ENCODE measurements at regions not wholly inside any gene's neighbourhood (a gene's known extent, or its start where the extent isn't known, plus 50 kb on each side); places are given as distances from the start of the nearest gene placed in this dataset.
A peak's percentile ranks its signal among the peaks of the same experiment; 100 is the strongest.

DNA sequence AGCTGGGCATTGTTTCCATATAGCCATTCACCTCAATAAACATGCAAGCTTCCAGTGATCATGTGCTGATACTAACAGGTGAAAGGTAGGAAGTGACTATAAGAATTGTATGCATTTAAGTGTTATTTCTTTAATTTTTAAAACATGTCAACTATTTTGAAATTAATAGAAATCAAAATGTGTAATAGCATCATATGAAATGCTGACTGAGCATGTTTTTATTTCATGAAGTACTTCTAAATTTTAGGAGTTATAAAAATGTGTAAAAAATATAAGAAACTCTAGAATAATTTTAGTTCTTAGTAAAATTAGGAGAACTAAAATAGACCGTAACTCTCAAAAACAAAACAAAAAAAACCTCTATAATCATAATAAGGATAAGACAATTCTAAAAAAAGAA, 229.3 kb upstream of the ARPP21 start:
- in situ Hi-C loops (cut with HindIII; ENCODE audit: low pct_ligation_motif_present, low sequenced_read_pairs): no loop called here
- no peak for DNase-seq
- Histone ChIP-seq H3K36me3 (replicated peaks) (no peaks in the 10 kb centered on the region), H3K4me3 (ENCODE audit: low read depth, low read length) (no peak overlapping the region), H3K27me3 (replicated peaks) (no peaks in the 10 kb centered on the region), H3K27ac (no peak overlapping the region)
- TF ChIP-seq, protein P1, sequence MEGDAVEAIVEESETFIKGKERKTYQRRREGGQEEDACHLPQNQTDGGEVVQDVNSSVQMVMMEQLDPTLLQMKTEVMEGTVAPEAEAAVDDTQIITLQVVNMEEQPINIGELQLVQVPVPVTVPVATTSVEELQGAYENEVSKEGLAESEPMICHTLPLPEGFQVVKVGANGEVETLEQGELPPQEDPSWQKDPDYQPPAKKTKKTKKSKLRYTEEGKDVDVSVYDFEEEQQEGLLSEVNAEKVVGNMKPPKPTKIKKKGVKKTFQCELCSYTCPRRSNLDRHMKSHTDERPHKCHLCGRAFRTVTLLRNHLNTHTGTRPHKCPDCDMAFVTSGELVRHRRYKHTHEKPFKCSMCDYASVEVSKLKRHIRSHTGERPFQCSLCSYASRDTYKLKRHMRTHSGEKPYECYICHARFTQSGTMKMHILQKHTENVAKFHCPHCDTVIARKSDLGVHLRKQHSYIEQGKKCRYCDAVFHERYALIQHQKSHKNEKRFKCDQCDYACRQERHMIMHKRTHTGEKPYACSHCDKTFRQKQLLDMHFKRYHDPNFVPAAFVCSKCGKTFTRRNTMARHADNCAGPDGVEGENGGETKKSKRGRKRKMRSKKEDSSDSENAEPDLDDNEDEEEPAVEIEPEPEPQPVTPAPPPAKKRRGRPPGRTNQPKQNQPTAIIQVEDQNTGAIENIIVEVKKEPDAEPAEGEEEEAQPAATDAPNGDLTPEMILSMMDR (IDR thresholded peaks at IDR 0.05; ENCODE audit: low read depth, low read length, missing control alignments): no peak

DNA sequence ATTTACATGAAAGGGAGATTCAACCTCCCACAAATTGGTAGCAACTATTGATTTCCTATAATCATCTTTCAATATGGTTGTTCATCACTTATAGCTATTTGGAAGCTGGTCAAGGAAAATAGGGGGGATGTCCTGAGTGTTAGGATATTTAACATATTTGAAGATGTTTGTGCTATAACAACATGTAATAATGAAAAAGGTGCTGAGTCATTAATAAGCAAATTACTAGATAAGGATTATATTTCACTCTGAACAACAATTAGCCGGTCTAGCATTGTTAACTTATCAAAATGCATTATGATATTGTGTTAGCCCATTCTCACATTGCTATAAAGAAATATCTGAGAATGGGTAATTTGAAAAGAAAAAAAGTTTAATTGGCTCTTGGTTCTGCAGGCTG, 225.8 kb upstream of the ARPP21 start:
- in situ Hi-C loops (cut with HindIII; ENCODE audit: low pct_ligation_motif_present, low sequenced_read_pairs): no loop called here
- TF ChIP-seq, protein P1 (IDR thresholded peaks at IDR 0.05; ENCODE audit: low read depth, low read length, missing control alignments): no peak
- H3K27ac ChIP-seq: no peak overlapping the region
- H3K4me3 ChIP-seq (ENCODE audit: low read depth, low read length): no peak overlapping the region
- no peak for DNase-seq
- no peaks in the 10 kb centered on the region for H3K27me3 ChIP-seq (replicated peaks)
- H3K36me3 ChIP-seq (replicated peaks): no peaks in the 10 kb centered on the region

DNA sequence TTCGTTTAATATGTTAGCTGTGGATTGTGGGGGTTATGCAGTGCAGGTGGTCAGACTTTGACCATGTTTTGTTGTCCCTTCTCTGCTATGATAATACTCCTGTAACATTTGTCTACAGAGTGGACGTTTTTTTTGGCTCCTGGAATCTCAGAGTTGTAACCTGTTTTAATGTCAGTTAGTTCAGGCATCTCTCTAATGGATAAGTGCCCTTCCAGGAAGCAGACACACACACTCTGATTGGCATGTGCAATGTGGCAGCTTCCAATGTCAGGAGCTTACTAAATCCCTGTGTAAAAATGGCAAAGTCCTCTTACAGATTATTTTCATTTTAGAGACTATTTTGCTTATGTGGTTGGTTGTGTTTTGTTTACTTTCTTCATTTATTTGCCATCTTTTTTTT, 222.2 kb upstream of the ARPP21 start:
- TF ChIP-seq, protein P1 (IDR thresholded peaks at IDR 0.05; ENCODE audit: low read depth, low read length, missing control alignments): no peak
- no peak overlapping the region for H3K4me3 ChIP-seq (ENCODE audit: low read depth, low read length)
- no peaks in the 10 kb centered on the region for H3K27me3 ChIP-seq (replicated peaks)
- in situ Hi-C loops (cut with HindIII; ENCODE audit: low pct_ligation_motif_present, low sequenced_read_pairs): no loop called here
- H3K27ac ChIP-seq: no peak overlapping the region
- no peak for DNase-seq
- H3K36me3 ChIP-seq (replicated peaks): no peaks in the 10 kb centered on the region

DNA sequence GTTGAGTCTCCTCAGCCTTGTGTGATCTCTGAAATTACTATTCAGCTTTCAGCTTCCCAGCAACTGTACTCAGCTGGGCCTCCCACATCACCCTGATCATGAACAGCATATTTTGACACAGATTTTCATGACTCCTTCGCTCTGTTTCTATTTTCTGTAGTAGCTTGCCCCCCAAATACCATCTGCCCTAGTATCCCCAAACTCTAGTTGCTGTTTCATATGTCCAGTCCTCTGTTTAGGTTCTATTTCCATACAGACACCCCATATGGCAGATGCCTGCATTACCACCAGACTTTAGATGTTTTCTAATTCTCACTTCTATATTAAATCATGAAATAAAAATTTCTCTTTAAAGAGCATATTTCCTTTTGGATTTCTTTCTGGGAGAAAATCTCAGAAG, 217.2 kb upstream of the ARPP21 start:
- in situ Hi-C loops (cut with HindIII; ENCODE audit: low pct_ligation_motif_present, low sequenced_read_pairs): no loop called here
- DNase-seq: no peak
- no peaks in the 10 kb centered on the region for H3K27me3 ChIP-seq (replicated peaks)
- no peak overlapping the region for H3K27ac ChIP-seq
- no peaks in the 10 kb centered on the region for H3K36me3 ChIP-seq (replicated peaks)
- TF ChIP-seq, protein P1 (IDR thresholded peaks at IDR 0.05; ENCODE audit: low read depth, low read length, missing control alignments): no peak
- H3K4me3 ChIP-seq (ENCODE audit: low read depth, low read length): no peak overlapping the region

DNA sequence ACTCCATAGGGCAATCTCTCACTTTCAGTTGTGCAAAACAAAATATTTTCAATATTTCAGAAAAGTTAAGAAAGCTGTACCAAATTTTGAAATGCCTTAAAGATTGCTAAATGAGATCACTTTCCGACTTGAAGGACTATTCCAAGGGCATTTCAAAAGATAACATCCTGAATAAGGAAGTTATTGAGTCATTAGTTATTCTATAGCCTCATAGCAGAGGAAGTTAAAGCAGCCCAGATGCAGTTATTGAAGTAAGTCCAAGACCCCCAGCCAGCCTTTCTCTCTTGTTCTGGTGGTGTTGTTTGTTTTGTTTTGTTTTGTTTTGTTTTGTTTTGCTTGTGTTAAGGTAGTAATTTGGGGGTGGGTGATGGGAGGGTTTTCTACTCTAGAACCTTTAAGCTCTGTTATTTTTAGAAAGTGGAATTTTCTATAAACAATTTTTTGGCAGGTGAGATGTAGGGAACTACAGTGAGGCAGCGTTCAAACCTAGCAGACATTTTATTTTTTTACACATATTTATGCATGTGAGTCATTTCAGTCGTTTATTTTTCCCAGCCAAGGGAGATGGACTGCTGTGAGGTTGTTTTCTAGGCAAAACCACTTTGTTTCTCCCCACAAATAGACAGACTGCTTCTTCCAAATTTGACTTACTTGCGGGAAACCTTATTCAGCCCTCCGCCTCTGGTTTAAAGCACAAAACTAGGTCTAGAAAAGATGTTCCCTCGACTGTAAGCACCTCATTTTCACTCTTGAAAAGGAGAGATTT, 216.3 kb upstream of the ARPP21 start:
- in situ Hi-C loops (cut with HindIII; ENCODE audit: low pct_ligation_motif_present, low sequenced_read_pairs): no loop called here
- Histone ChIP-seq H3K36me3 (replicated peaks) (no peaks in the 10 kb centered on the region), H3K27me3 (replicated peaks) (no peaks in the 10 kb centered on the region), H3K27ac (peak overlapping the region; percentile 76), H3K4me3 (ENCODE audit: low read depth, low read length) (no peak overlapping the region)
- DNase-seq: peak; percentile 54
- TF ChIP-seq, protein P1 (IDR thresholded peaks at IDR 0.05; ENCODE audit: low read depth, low read length, missing control alignments): no peak

All from brain microvascular endothelial cell (primary cell).